B cell (primary cell): ENCODE measurements at regions not wholly inside any gene's neighbourhood (a gene's known extent, or its start where the extent isn't known, plus 50 kb on each side); places are given as distances from the start of the nearest gene placed in this dataset.

ENCODE experiments used
- ATAC-seq: fragments of 200-7000 bp; cut with Tn5 transposase; one replicate; pipeline ENCODE4 v1.10.0; 2021; ENCODE audit warnings: low read depth, mild to moderate bottlenecking, moderate number of reproducible peaks, moderate library complexity
- CTCF ChIA-PET: fragments of 350-600 bp; sonication (Branson Sonifier 250); formaldehyde crosslinking; loops from one replicate; lab custom pipeline; 2021; ENCODE audit warnings: antibody characterized with exemption, inconsistent platforms; lab: Charles Lee
- POLR2A ChIA-PET: fragments of 350-600 bp; sonication (Branson Sonifier 250); formaldehyde crosslinking; loops from one replicate; lab custom pipeline; 2021; ENCODE audit warnings: antibody characterized with exemption; lab: Charles Lee
- DNase-seq: peaks from one replicate; pipeline ENCODE4 v3.0.0; 2013
- H2AFZ ChIP-seq: 2 replicates; pipeline ENCODE4 v1.6.1; 2012; ENCODE audit warnings: mild to moderate bottlenecking, low read depth, low read length; ENCODE audit not compliant: insufficient read depth, poor library complexity, severe bottlenecking
- H3K27ac ChIP-seq, 2 donors: 1 replicate in 1 of 2; 2 replicates in 1 of 2; pipeline ENCODE4 v1.5.1; 2012 to 2013; ENCODE audit warnings: low read length in 2 of 2, mild to moderate bottlenecking in 2 of 2, moderate library complexity in 1 of 2
- H3K27me3 ChIP-seq, 4 experiments: fragments of 200-600 bp in 1 of 4; sonication (generic) in 1 of 4; replicated peaks in 1 of 4; 1 replicate in 2 of 4; 2 replicates in 2 of 4; pipeline versions ENCODE4 v1.6.1 to v1.7.0; 2013 to 2016; ENCODE audit warnings: low read length in 3 of 4, mild to moderate bottlenecking in 2 of 4, mixed read lengths in 1 of 4, moderate library complexity in 1 of 4; ENCODE audit not compliant: insufficient read depth in 4 of 4, control insufficient read depth in 3 of 4; ENCODE audit errors: control extremely low read depth in 1 of 4
- H3K36me3 ChIP-seq, 2 experiments: replicated peaks in 1 of 2; 1 replicate in 1 of 2; 2 replicates in 1 of 2; pipeline versions ENCODE4 v1.6.1 to v1.7.1; 2013; ENCODE audit warnings: low read length in 1 of 2; ENCODE audit not compliant: insufficient read depth in 2 of 2, control insufficient read depth in 1 of 2; ENCODE audit errors: control extremely low read depth in 1 of 2, extremely low read depth in 1 of 2
- H3K4me1 ChIP-seq, 2 donors: fragments of 200-600 bp in 1 of 2; sonication (generic) in 1 of 2; 1 replicate in 1 of 2; 2 replicates in 1 of 2; pipeline versions ENCODE4 v1.5.1 to v1.6.1; 2013 to 2017; ENCODE audit warnings: low read length in 2 of 2; ENCODE audit not compliant: control insufficient read depth in 2 of 2, insufficient read depth in 2 of 2
- H3K4me2 ChIP-seq: replicated peaks from 2 replicates; pipeline ENCODE3; 2012; ENCODE audit warnings: mild to moderate bottlenecking, low read depth, low read length; ENCODE audit not compliant: poor library complexity, severe bottlenecking
- H3K4me3 ChIP-seq, 5 experiments: fragments of 200-600 bp in 1 of 5; sonication (generic) in 1 of 5; 1 replicate in 3 of 5; 2 replicates in 2 of 5; pipeline versions ENCODE4 v1.5.1 to v1.7.0; 2011 to 2016; ENCODE audit warnings: low read length in 4 of 5, mild to moderate bottlenecking in 4 of 5, low read depth in 2 of 5, control low read depth in 1 of 5, moderate library complexity in 1 of 5; ENCODE audit not compliant: insufficient read depth in 1 of 5; ENCODE audit errors: control extremely low read depth in 1 of 5, extremely low read depth in 1 of 5
- H3K79me2 ChIP-seq: fragments of 200-600 bp; sonication (generic); one replicate; pipeline ENCODE4 v1.6.0; 2016; ENCODE audit warnings: low read length; ENCODE audit not compliant: control insufficient read depth, insufficient read depth
- H3K9ac ChIP-seq: fragments of 200-600 bp; sonication (generic); 2 replicates; pipeline ENCODE4 v1.6.1; 2017; ENCODE audit warnings: mild to moderate bottlenecking, low read length, moderate library complexity
- H3K9me3 ChIP-seq, 3 donors: one replicate each; pipeline versions ENCODE4 v1.6.1 to v1.7.1; 2013; ENCODE audit warnings: low read length in 2 of 3; ENCODE audit not compliant: control insufficient read depth in 2 of 3, insufficient read depth in 1 of 3; ENCODE audit errors: control extremely low read depth in 1 of 3
- H4K20me1 ChIP-seq: 2 replicates; pipeline ENCODE4 v1.6.0; 2012; ENCODE audit warnings: mild to moderate bottlenecking, low read length; ENCODE audit not compliant: insufficient read depth, control insufficient read depth, poor library complexity, severe bottlenecking
- H3K27ac Mint-ChIP-seq: one replicate; pipeline ENCODE4 v1.8.0; 2021; ENCODE audit warnings: mixed read lengths
- H3K27me3 Mint-ChIP-seq: one replicate; pipeline ENCODE4 v1.8.0; 2021; ENCODE audit warnings: mixed read lengths
- H3K4me1 Mint-ChIP-seq: one replicate; pipeline ENCODE4 v1.8.0; 2021; ENCODE audit warnings: mixed read lengths
- H3K4me3 Mint-ChIP-seq: one replicate; pipeline ENCODE4 v1.8.0; 2021; ENCODE audit warnings: mixed read lengths
- H3K9me3 Mint-ChIP-seq: one replicate; pipeline ENCODE4 v1.8.0; 2022; ENCODE audit warnings: mixed read lengths; ENCODE audit not compliant: insufficient read depth
- EZH2 ChIP-seq: IDR thresholded peaks from 2 replicates; pipeline ENCODE4 v1.6.1; 2012; ENCODE audit warnings: borderline replicate concordance, low read depth, mild to moderate bottlenecking, moderate library complexity, low read length; ENCODE audit not compliant: insufficient read depth, poor library complexity, severe bottlenecking
- WGBS: methylation state at CpG from one replicate; pipeline ENCODE4 v1.1.5; 2013; ENCODE audit warnings: missing lambda C conversion rate; ENCODE audit not compliant: insufficient coverage; 5-methylcytosine and 5-hydroxymethylcytosine counted together
- intact Hi-C: fragments of 100-400 bp; cut with micrococcal nuclease; formaldehyde crosslinking; loops from one replicate; pipeline ENCODE4 v1.10.0; 2022
- TF ChIP-seq, protein P1 (sequence below): fragments of 200-600 bp; IDR thresholded peaks from one replicate; pipeline ENCODE4 v1.8.0; 2022; ENCODE audit warnings: antibody characterized with exemption, mild to moderate bottlenecking

DNA sequence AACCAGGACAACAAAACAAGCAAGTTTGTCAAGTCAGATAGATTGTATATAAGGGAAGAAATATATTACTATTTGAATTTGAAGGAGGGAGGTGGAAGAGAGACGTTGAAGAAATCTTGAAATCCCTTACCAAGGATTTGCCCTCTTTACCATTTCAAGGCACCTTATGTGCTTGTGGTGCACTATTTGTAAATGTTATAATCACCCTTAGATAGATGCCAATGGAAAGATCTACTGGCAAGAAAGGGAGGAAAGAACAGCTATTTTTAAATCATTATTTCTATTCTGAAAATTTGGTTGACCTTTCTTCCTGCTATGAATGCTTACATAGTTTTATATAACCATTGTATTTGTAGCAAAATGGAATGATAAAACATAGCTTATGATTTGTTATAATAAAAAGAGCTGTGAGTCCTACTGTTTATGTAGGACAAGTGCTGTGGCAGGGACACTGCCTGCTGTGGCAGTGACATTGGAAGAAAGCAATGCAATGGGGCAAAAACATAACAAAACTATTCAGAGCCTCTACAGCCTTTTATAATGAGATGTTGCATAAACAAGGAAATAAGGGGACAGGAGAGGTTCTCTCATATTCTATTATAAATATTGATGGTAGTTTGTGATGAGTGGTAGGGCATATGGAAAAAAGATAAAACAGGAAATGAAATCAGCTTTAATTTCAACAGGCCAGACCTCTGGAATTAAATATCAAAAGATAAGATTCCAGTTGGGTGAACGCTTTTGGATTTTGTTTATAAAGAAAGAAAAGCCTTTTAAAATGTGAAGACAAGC, 1145.2 kb upstream of the GJE1 start:
- TF ChIP-seq, protein P1, sequence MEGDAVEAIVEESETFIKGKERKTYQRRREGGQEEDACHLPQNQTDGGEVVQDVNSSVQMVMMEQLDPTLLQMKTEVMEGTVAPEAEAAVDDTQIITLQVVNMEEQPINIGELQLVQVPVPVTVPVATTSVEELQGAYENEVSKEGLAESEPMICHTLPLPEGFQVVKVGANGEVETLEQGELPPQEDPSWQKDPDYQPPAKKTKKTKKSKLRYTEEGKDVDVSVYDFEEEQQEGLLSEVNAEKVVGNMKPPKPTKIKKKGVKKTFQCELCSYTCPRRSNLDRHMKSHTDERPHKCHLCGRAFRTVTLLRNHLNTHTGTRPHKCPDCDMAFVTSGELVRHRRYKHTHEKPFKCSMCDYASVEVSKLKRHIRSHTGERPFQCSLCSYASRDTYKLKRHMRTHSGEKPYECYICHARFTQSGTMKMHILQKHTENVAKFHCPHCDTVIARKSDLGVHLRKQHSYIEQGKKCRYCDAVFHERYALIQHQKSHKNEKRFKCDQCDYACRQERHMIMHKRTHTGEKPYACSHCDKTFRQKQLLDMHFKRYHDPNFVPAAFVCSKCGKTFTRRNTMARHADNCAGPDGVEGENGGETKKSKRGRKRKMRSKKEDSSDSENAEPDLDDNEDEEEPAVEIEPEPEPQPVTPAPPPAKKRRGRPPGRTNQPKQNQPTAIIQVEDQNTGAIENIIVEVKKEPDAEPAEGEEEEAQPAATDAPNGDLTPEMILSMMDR, result no peak
- TF ChIP-seq EZH2, result no peak
- H4K20me1 ChIP-seq, result no peaks in the 10 kb centered on the region
- intact Hi-C loops, result no loop called here
- H3K4me3 ChIP-seq, result no peak overlapping the region
- no peaks in the 10 kb centered on the region for H3K27me3 ChIP-seq
- ChIA-PET CTCF (interaction anchor here (0.6 kb wide), 1 partner anchor 42 kb away, joined by 4 read pairs; no protein-coding TSS in a partner anchor), POLR2A (no interaction called here)
- no peak overlapping the region for H3K9ac ChIP-seq
- Mint-ChIP-seq H3K27ac (no peak overlapping the region), H3K27me3 (no peaks in the 10 kb centered on the region), H3K9me3 (no peaks in the 10 kb centered on the region), H3K4me1 (no peaks in the 10 kb centered on the region), H3K4me3 (no peak overlapping the region)
- no peak overlapping the region for H2AFZ ChIP-seq
- no peaks in the 10 kb centered on the region for H3K36me3 ChIP-seq
- no peak overlapping the region for H3K4me2 ChIP-seq
- no peak for ATAC-seq
- H3K4me1 ChIP-seq, result no peaks in the 10 kb centered on the region
- no peak overlapping the region for H3K27ac ChIP-seq
- H3K9me3 ChIP-seq, result no peaks in the 10 kb centered on the region
- H3K79me2 ChIP-seq, result no peaks in the 10 kb centered on the region
- DNase-seq, result no peak
- WGBS, result no CpG with 5 or more reads among the region's 2 CpGs

DNA sequence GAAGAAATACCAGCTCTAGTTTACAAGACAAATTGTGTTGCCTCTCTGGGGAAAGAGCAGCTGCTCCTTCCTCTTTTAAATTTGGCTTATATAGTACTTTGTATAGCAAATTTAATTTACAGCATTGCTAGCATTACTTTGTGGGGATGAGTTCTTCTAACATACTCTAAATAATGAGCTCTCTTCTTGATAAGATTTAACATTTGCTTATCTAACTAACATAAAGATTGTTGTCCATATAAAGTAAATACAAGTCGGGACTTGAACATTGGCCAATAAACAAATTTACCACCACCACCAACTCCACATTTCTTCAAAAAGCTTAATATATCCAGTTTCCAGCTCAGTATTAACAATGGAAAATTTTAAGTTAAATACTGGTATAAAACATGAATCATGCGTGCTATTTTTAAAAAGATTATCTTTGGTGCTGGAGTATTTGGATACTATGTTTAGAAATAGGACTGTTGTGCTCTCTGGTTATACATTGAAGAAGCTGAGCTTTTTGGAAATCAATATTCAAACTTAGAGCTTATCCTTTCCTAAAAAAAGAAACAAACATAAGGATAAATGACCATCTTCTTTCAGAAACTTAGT, 1146.9 kb upstream of the GJE1 start:
- ChIA-PET POLR2A (no interaction called here), CTCF (no interaction called here)
- H4K20me1 ChIP-seq, result no peaks in the 10 kb centered on the region
- intact Hi-C loops, result no loop called here
- Mint-ChIP-seq H3K9me3 (no peaks in the 10 kb centered on the region), H3K4me1 (no peaks in the 10 kb centered on the region), H3K4me3 (no peak overlapping the region), H3K27me3 (no peaks in the 10 kb centered on the region), H3K27ac (no peak overlapping the region)
- no peak overlapping the region for H3K4me2 ChIP-seq
- no peaks in the 10 kb centered on the region for H3K79me2 ChIP-seq
- no peaks in the 10 kb centered on the region for H3K4me1 ChIP-seq
- TF ChIP-seq, protein P1, result no peak
- no peak for TF ChIP-seq EZH2
- H3K9ac ChIP-seq, result no peak overlapping the region
- WGBS, result no CpG with 5 or more reads among the region's 2 CpGs
- DNase-seq, result no peak
- no peak for ATAC-seq
- H2AFZ ChIP-seq, result no peak overlapping the region
- no peaks in the 10 kb centered on the region for H3K27me3 ChIP-seq
- H3K27ac ChIP-seq, result no peak overlapping the region
- H3K4me3 ChIP-seq, result no peak overlapping the region
- H3K9me3 ChIP-seq, result no peaks in the 10 kb centered on the region
- H3K36me3 ChIP-seq, result no peaks in the 10 kb centered on the region
